GM12878 (cell line): ENCODE measurements at regions not wholly inside any gene's neighbourhood (a gene's known extent, or its start where the extent isn't known, plus 50 kb on each side); places are given as distances from the start of the nearest gene placed in this dataset.

Experiments used
- CTCF ChIP-seq, 3 experiments: IDR thresholded peaks in 2 of 3; conservative IDR thresholded peaks in 1 of 3; 2 replicates each; pipeline ENCODE4 v1.5.1; 2011; ENCODE audit warnings: low read depth in 3 of 3, low read length in 3 of 3, mild to moderate bottlenecking in 3 of 3, control low read depth in 2 of 3, moderate library complexity in 2 of 3, inconsistent platforms in 1 of 3, mixed read lengths in 1 of 3; ENCODE audit not compliant: control insufficient read depth in 2 of 3, insufficient read depth in 1 of 3; ENCODE audit errors: extremely low read depth in 1 of 3
- EZH2 ChIP-seq: IDR thresholded peaks from 2 replicates; pipeline ENCODE4 v1.6.1; 2012; ENCODE audit warnings: low read depth, mild to moderate bottlenecking, control low read depth, inconsistent platforms, low read length, borderline replicate concordance; ENCODE audit not compliant: control insufficient read depth
- ZNF384 ChIP-seq: IDR thresholded peaks from 2 replicates; pipeline ENCODE4 v1.6.1; 2012; ENCODE audit warnings: low read depth, mild to moderate bottlenecking, low read length, improper control_type of control experiment, borderline replicate concordance

GRCh38 chr7:156157409-156158012 is 345.2 kb upstream of the SHH start:
- TF ChIP-seq CTCF (IDR thresholded peaks at IDR 0.05 in 2 of 3, conservative IDR thresholded peaks at IDR 0.05 in 1 of 3; ENCODE audit: control insufficient read depth in 2 of 3, extremely low read depth in 1 of 3, insufficient read depth in 1 of 3, low read depth in 3 of 3, low read length in 3 of 3) = no peak
- TF ChIP-seq EZH2 = no peak
- TF ChIP-seq ZNF384 = no peak
